H1 (cell line): ENCODE measurements at regions not wholly inside any gene's neighbourhood (a gene's known extent, or its start where the extent isn't known, plus 50 kb on each side); places are given as distances from the start of the nearest gene placed in this dataset.

Experiments used
- CTCF ChIA-PET: fragments of 300-600 bp; sonication (Branson Sonifier 250); formaldehyde crosslinking; loops from one replicate; lab custom pipeline; 2021; ENCODE audit not compliant: partially characterized antibody; lab: Charles Lee
- POLR2A ChIA-PET: fragments of 300-600 bp; sonication (Branson Sonifier 250); formaldehyde crosslinking; loops from one replicate; lab custom pipeline; 2021; ENCODE audit warnings: inconsistent platforms; ENCODE audit not compliant: partially characterized antibody; lab: Charles Lee
- DNase-seq, 2 experiments: peaks; one replicate each; pipeline versions ENCODE4 v3.0.0 to v3.0.0-alpha.2; 2010 to 2022; ENCODE audit warnings: low spot score in 2 of 2, low read depth in 1 of 2, mixed read lengths in 1 of 2
- FAIRE-seq: peaks from 2 replicates; lab custom pipeline; 2011; peaks lifted over from hg19 to GRCh38; lab: Jason Lieb, UNC
- H2AFZ ChIP-seq: 2 replicates; pipeline ENCODE4 v1.8.1; 2012; ENCODE audit warnings: low read length, inconsistent platforms
- H2AK5ac ChIP-seq: 2 replicates; pipeline ENCODE4 v1.6.1; 2013; ENCODE audit warnings: low read depth, low read length
- H2BK120ac ChIP-seq: replicated peaks from 2 replicates; pipeline ENCODE3; 2013; ENCODE audit warnings: low read depth, low read length, inconsistent platforms
- H2BK12ac ChIP-seq: 2 replicates; pipeline ENCODE4 v1.6.1; 2013; ENCODE audit warnings: low read depth, low read length
- H2BK15ac ChIP-seq: 2 replicates; pipeline ENCODE4 v1.6.1; 2013; ENCODE audit warnings: low read length
- H2BK20ac ChIP-seq: 2 replicates; pipeline ENCODE4 v1.6.1; 2013; ENCODE audit warnings: low read length
- H2BK5ac ChIP-seq: 2 replicates; pipeline ENCODE4 v1.6.1; 2013; ENCODE audit warnings: low read depth, low read length
- H3K14ac ChIP-seq: 2 replicates; pipeline ENCODE4 v1.6.1; 2013; ENCODE audit warnings: inconsistent platforms; ENCODE audit not compliant: insufficient read length
- H3K18ac ChIP-seq: 2 replicates; pipeline ENCODE4 v1.6.1; 2013; ENCODE audit warnings: low read length; ENCODE audit errors: extremely low read depth
- H3K23ac ChIP-seq: 2 replicates; pipeline ENCODE4 v1.6.1; 2013; ENCODE audit warnings: inconsistent platforms; ENCODE audit not compliant: insufficient read length
- H3K23me2 ChIP-seq: 2 replicates; pipeline ENCODE4 v1.6.1; 2013; ENCODE audit warnings: low read depth, low read length
- H3K27ac ChIP-seq: 2 replicates; pipeline ENCODE4 v1.6.1; 2011; ENCODE audit warnings: low read depth, low read length, inconsistent platforms
- H3K27me3 ChIP-seq, 4 experiments: replicated peaks in 1 of 4; 1 replicate in 1 of 4; 2 replicates in 3 of 4; pipeline versions ENCODE4 v1.6.1 to v1.8.1; 2011 to 2013; ENCODE audit warnings: low read length in 3 of 4, mild to moderate bottlenecking in 3 of 4, inconsistent platforms in 2 of 4, mixed read lengths in 2 of 4, moderate library complexity in 1 of 4; ENCODE audit not compliant: control insufficient read depth in 3 of 4, insufficient read depth in 3 of 4; ENCODE audit errors: extremely low read depth in 1 of 4
- H3K36me3 ChIP-seq, 4 experiments: 2 replicates each; pipeline versions ENCODE4 v1.6.1 to v1.8.1; 2011 to 2013; ENCODE audit warnings: mild to moderate bottlenecking in 4 of 4, low read length in 3 of 4, moderate library complexity in 2 of 4, control low read depth in 1 of 4, inconsistent platforms in 1 of 4; ENCODE audit not compliant: insufficient read depth in 4 of 4, control insufficient read depth in 2 of 4
- H3K4ac ChIP-seq: replicated peaks from 2 replicates; pipeline ENCODE3; 2013; ENCODE audit warnings: low read length, low read depth, mixed read lengths, inconsistent platforms; ENCODE audit not compliant: insufficient read length
- H3K4me1 ChIP-seq, 4 experiments: replicated peaks in 1 of 4; 1 replicate in 1 of 4; 2 replicates in 3 of 4; pipeline versions ENCODE4 v1.6.1 to v1.8.1; 2011 to 2013; ENCODE audit warnings: low read length in 3 of 4, inconsistent platforms in 2 of 4, mixed read lengths in 1 of 4; ENCODE audit not compliant: insufficient read depth in 4 of 4, control insufficient read depth in 3 of 4
- H3K4me2 ChIP-seq, 2 experiments: 2 replicates each; pipeline versions ENCODE4 v1.6.1 to v1.8.1; 2011 to 2013; ENCODE audit warnings: low read depth in 2 of 2, low read length in 2 of 2, control low read depth in 1 of 2, inconsistent platforms in 1 of 2, mild to moderate bottlenecking in 1 of 2; ENCODE audit not compliant: insufficient read depth in 1 of 2
- H3K4me3 ChIP-seq, 4 experiments: fragments of 200-600, 300-600 bp in 1 of 4; sonication (generic), shearing (Covaris generic), sonication (Bioruptor Twin) in 1 of 4; 2 replicates each; pipeline versions ENCODE4 v1.5.1 to v1.8.1; 2011 to 2016; ENCODE audit warnings: low read length in 4 of 4, low read depth in 3 of 4, control low read depth in 2 of 4, inconsistent platforms in 2 of 4, mild to moderate bottlenecking in 2 of 4, mixed read lengths in 1 of 4, moderate library complexity in 1 of 4; ENCODE audit not compliant: insufficient read depth in 2 of 4; ENCODE audit errors: extremely low read depth in 1 of 4
- H3K56ac ChIP-seq: replicated peaks from 2 replicates; pipeline ENCODE3; 2013; ENCODE audit warnings: low read depth, mild to moderate bottlenecking, mixed read lengths, low read length, inconsistent platforms; ENCODE audit not compliant: insufficient read length
- H3K79me1 ChIP-seq: 2 replicates; pipeline ENCODE4 v1.6.1; 2013; ENCODE audit warnings: low read depth, low read length, control low read depth
- H3K79me2 ChIP-seq, 2 experiments: 2 replicates each; pipeline versions ENCODE4 v1.6.1 to v1.8.1; 2012 to 2013; ENCODE audit warnings: low read length in 2 of 2, mild to moderate bottlenecking in 2 of 2, inconsistent platforms in 1 of 2; ENCODE audit not compliant: insufficient read depth in 2 of 2, control insufficient read depth in 1 of 2
- H3K9ac ChIP-seq, 4 experiments: replicated peaks in 1 of 4; 1 replicate in 1 of 4; 2 replicates in 3 of 4; pipeline versions ENCODE4 v1.6.1 to v1.8.1; 2011 to 2013; ENCODE audit warnings: low read depth in 3 of 4, low read length in 3 of 4, control low read depth in 2 of 4, mild to moderate bottlenecking in 2 of 4, moderate library complexity in 2 of 4, inconsistent platforms in 1 of 4; ENCODE audit errors: extremely low read depth in 1 of 4
- H3K9me3 ChIP-seq, 2 experiments: 2 replicates each; pipeline versions ENCODE4 v1.6.1 to v1.8.1; 2012 to 2013; ENCODE audit warnings: mild to moderate bottlenecking in 2 of 2, moderate library complexity in 2 of 2, control low read depth in 1 of 2, inconsistent platforms in 1 of 2, low read depth in 1 of 2, low read length in 1 of 2, mixed read lengths in 1 of 2; ENCODE audit not compliant: insufficient read depth in 2 of 2
- H4K20me1 ChIP-seq, 2 experiments: replicated peaks in 1 of 2; 2 replicates each; pipeline versions ENCODE3 to v1.8.1; 2011 to 2013; ENCODE audit warnings: inconsistent platforms in 2 of 2, low read length in 2 of 2, mild to moderate bottlenecking in 1 of 2; ENCODE audit not compliant: insufficient read depth in 2 of 2, control insufficient read depth in 1 of 2
- H4K5ac ChIP-seq: 2 replicates; pipeline ENCODE4 v1.6.1; 2013; ENCODE audit warnings: low read length, low read depth, mixed read lengths, inconsistent platforms; ENCODE audit not compliant: insufficient read length
- H4K8ac ChIP-seq: 2 replicates; pipeline ENCODE4 v1.8.0; 2013; ENCODE audit warnings: mild to moderate bottlenecking, moderate library complexity, low read length, inconsistent platforms; ENCODE audit not compliant: insufficient read depth; ENCODE audit errors: extremely low read depth
- H4K91ac ChIP-seq: replicated peaks from 2 replicates; pipeline ENCODE3; 2013; ENCODE audit warnings: low read length, mixed read lengths, inconsistent platforms; ENCODE audit not compliant: insufficient read length
- BCL11A ChIP-seq, 2 experiments: IDR thresholded peaks; one replicate each; pipeline ENCODE4 v1.6.1; 2011; ENCODE audit warnings: low read depth in 2 of 2, low read length in 2 of 2, mild to moderate bottlenecking in 2 of 2
- CBX8 ChIP-seq: fragments of 300-800, 300-1000 bp; sonication (generic); IDR thresholded peaks from 2 replicates; pipeline ENCODE4 v1.7.1; 2016; ENCODE audit warnings: low read depth, low read length, borderline replicate concordance
- CHD1 ChIP-seq: IDR thresholded peaks from 2 replicates; pipeline ENCODE4 v1.6.1; 2012; ENCODE audit warnings: low read depth, low read length, improper control_type of control experiment
- EP300 ChIP-seq, 2 experiments: IDR thresholded peaks; 1 replicate in 1 of 2; 2 replicates in 1 of 2; pipeline ENCODE4 v1.6.1; 2011 to 2012; ENCODE audit warnings: low read depth in 2 of 2, low read length in 2 of 2, mild to moderate bottlenecking in 2 of 2, borderline replicate concordance in 1 of 2, inconsistent platforms in 1 of 2, moderate library complexity in 1 of 2
- FOSL1 ChIP-seq: IDR thresholded peaks from 2 replicates; pipeline ENCODE4 v1.6.1; 2011; ENCODE audit warnings: mild to moderate bottlenecking, low read depth, low read length, moderate library complexity; ENCODE audit not compliant: insufficient read depth
- HDAC2 ChIP-seq, 2 experiments: fragments of 300-600 bp in 1 of 2; sonication (generic) in 1 of 2; IDR thresholded peaks; 2 replicates each; pipeline ENCODE4 v1.6.1; 2011 to 2012; ENCODE audit warnings: low read depth in 2 of 2, low read length in 2 of 2, mild to moderate bottlenecking in 2 of 2, moderate library complexity in 2 of 2, borderline replicate concordance in 1 of 2, inconsistent platforms in 1 of 2
- PHF8 ChIP-seq: fragments of 200-600 bp; sonication (generic); conservative IDR thresholded peaks from 2 replicates; pipeline ENCODE4 v1.7.1; 2012; ENCODE audit warnings: low read depth, mild to moderate bottlenecking, inconsistent platforms, low read length, moderate library complexity
- TEAD4 ChIP-seq: IDR thresholded peaks from 2 replicates; pipeline ENCODE4 v1.6.1; 2012; ENCODE audit warnings: low read depth, low read length, inconsistent platforms, mixed read lengths
- WGBS, 2 experiments: shearing (Covaris generic) in 1 of 2; methylation state at CpG; one replicate each; pipeline versions ENCODE4 v1.1.6 to v1.1.7; 2013 to 2015; ENCODE audit warnings: low lambda C conversion rate in 2 of 2, mixed read lengths in 2 of 2, inconsistent platforms in 1 of 2, low coverage in 1 of 2, missing lambda C conversion rate in 1 of 2; ENCODE audit not compliant: insufficient replicate concordance in 2 of 2, insufficient coverage in 1 of 2, insufficient read length in 1 of 2; ENCODE audit errors: extremely low coverage in 1 of 2, missing lambda C conversion rate in 1 of 2; 5-methylcytosine and 5-hydroxymethylcytosine counted together
- TF ChIP-seq, protein P1 (sequence below): IDR thresholded peaks from 2 replicates; pipeline ENCODE4 v1.6.1; 2011; ENCODE audit warnings: low read depth, mild to moderate bottlenecking, low read length; ENCODE audit not compliant: insufficient read depth

DNA sequence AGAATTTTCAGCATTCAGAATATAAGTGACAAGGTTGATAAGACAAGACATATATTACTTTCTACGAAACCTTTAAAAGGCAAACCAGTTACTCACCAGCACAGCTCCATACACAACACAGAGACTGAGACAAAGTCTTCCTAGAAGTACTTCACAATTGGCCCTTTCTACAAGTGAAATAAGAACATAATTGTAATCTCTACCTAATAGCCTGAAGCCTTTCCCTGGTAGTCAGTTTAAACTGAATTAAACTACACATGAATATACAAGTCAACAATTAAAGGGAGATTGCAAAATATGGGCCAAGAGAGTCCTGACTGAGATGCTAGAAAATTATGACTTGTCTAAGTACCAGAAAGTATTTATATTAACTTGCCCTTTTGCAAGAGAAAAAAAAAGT is 95.9 kb downstream of the PUS7L start:
- Histone ChIP-seq H3K23me2 (no peaks in the 10 kb centered on the region), H2BK15ac (no peak overlapping the region), H3K36me3 (no peaks in the 10 kb centered on the region), H3K4me2 (no peak overlapping the region), H3K79me2 (no peaks in the 10 kb centered on the region), H3K27ac (no peak overlapping the region), H2BK12ac (no peak overlapping the region), H3K79me1 (no peaks in the 10 kb centered on the region), H4K8ac (no peak overlapping the region), H3K56ac (no peak overlapping the region), H2BK5ac (no peak overlapping the region), H2BK20ac (no peak overlapping the region), H3K9me3 (no peaks in the 10 kb centered on the region), H3K4me1 (no peaks in the 10 kb centered on the region), H2AFZ (no peak overlapping the region), H3K14ac (no peak overlapping the region), H3K4me3 (no peak overlapping the region), H3K23ac (no peak overlapping the region), H3K18ac (no peak overlapping the region), H4K91ac (no peak overlapping the region), H2BK120ac (no peak overlapping the region), H4K20me1 (no peaks in the 10 kb centered on the region), H3K9ac (no peak overlapping the region), H3K4ac (no peak overlapping the region), H4K5ac (no peak overlapping the region), H2AK5ac (no peak overlapping the region), H3K27me3 (no peaks in the 10 kb centered on the region)
- TF ChIP-seq, protein P1, sequence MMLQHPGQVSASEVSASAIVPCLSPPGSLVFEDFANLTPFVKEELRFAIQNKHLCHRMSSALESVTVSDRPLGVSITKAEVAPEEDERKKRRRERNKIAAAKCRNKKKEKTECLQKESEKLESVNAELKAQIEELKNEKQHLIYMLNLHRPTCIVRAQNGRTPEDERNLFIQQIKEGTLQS, result no peak
- TF ChIP-seq HDAC2 (IDR thresholded peaks at IDR 0.05; ENCODE audit: borderline replicate concordance in 1 of 2, low read depth in 2 of 2, low read length in 2 of 2) (no peak), FOSL1 (no peak), BCL11A (IDR thresholded peaks at IDR 0.05; ENCODE audit: low read depth in 2 of 2, low read length in 2 of 2) (no peak), PHF8 (no peak), CHD1 (no peak), CBX8 (no peak), TEAD4 (no peak), EP300 (IDR thresholded peaks at IDR 0.05; ENCODE audit: borderline replicate concordance in 1 of 2, low read depth in 2 of 2, low read length in 2 of 2) (no peak)
- FAIRE-seq (no peak), DNase-seq (no peak)
- POLR2A ChIA-PET, result no interaction called here
- CTCF ChIA-PET, result no interaction called here
- WGBS, 2 experiments, result 94% methylated on average over 1 of the region's 1 CpG; no CpG with 5 or more reads in 1 of the 2 experiments
